ENCODE measurements at regions not wholly inside any gene's neighbourhood (a gene's known extent, or its start where the extent isn't known, plus 50 kb on each side); places are given as distances from the start of the nearest gene placed in this dataset.

- no peaks in the 10 kb centered on the region for H3K36me3 ChIP-seq (ENCODE audit: insufficient read depth, low read length)
- H3K4me2 ChIP-seq (ENCODE audit: low read length): no peak overlapping the region
- H3K79me2 ChIP-seq (replicated peaks; ENCODE audit: insufficient read depth, low read length): no peaks in the 10 kb centered on the region
- no peak overlapping the region for H3K4me3 ChIP-seq (ENCODE audit: low read length)
- H3F3A ChIP-seq (ENCODE audit: insufficient read depth, low read length, poor library complexity, severe bottlenecking): no peaks in the 10 kb centered on the region
- H2AFZ ChIP-seq (ENCODE audit: low read depth, low read length): no peak overlapping the region
- H3K9me2 ChIP-seq (ENCODE audit: insufficient read depth, low read length): no peaks in the 10 kb centered on the region
- H3K27me3 ChIP-seq (ENCODE audit: insufficient read depth, low read depth, low read length): no peaks in the 10 kb centered on the region
- no peak for TF ChIP-seq RAD21 (conservative IDR thresholded peaks at IDR 0.05)
- TF ChIP-seq EP300 (conservative IDR thresholded peaks at IDR 0.05; ENCODE audit: poor library complexity, severe bottlenecking): no peak
- no peak overlapping the region for H3K27ac ChIP-seq (ENCODE audit: low read length)
- no peaks in the 10 kb centered on the region for H3K9me3 ChIP-seq (ENCODE audit: low read length)
- no peaks in the 10 kb centered on the region for H4K20me1 ChIP-seq (ENCODE audit: insufficient read depth)
- no peak overlapping the region for H3K9ac ChIP-seq (ENCODE audit: low read length)
These were observed 602.7 kb upstream of the NOX3 start for GRCh38 chr6:156058356-156058755.

- Histone ChIP-seq H3K9ac (ENCODE audit: low read length) (no peak overlapping the region), H3K4me2 (ENCODE audit: low read length) (no peak overlapping the region), H3K9me2 (ENCODE audit: insufficient read depth, low read length) (no peaks in the 10 kb centered on the region), H4K20me1 (ENCODE audit: insufficient read depth) (no peaks in the 10 kb centered on the region), H3K9me3 (ENCODE audit: low read length) (no peaks in the 10 kb centered on the region), H3K27ac (ENCODE audit: low read length) (no peak overlapping the region), H3F3A (ENCODE audit: insufficient read depth, low read length, poor library complexity, severe bottlenecking) (no peaks in the 10 kb centered on the region), H3K4me3 (ENCODE audit: low read length) (no peak overlapping the region), H3K27me3 (ENCODE audit: insufficient read depth, low read depth, low read length) (no peaks in the 10 kb centered on the region), H2AFZ (ENCODE audit: low read depth, low read length) (no peak overlapping the region), H3K36me3 (ENCODE audit: insufficient read depth, low read length) (no peaks in the 10 kb centered on the region), H3K79me2 (replicated peaks; ENCODE audit: insufficient read depth, low read length) (no peaks in the 10 kb centered on the region)
- TF ChIP-seq SMC3 (conservative IDR thresholded peaks at IDR 0.05; ENCODE audit: poor library complexity): no peak
- no peak for TF ChIP-seq EP300 (conservative IDR thresholded peaks at IDR 0.05; ENCODE audit: poor library complexity, severe bottlenecking)
- no peak for TF ChIP-seq EZH2 (IDR thresholded peaks at IDR 0.05; ENCODE audit: borderline replicate concordance, insufficient read depth, low read length, poor library complexity, severe bottlenecking)
- TF ChIP-seq TAF1 (IDR thresholded peaks at IDR 0.05; ENCODE audit: low read depth): no peak
- TF ChIP-seq RAD21 (conservative IDR thresholded peaks at IDR 0.05): no peak
- TF ChIP-seq POLR2AphosphoS5 (IDR thresholded peaks at IDR 0.05): no peak
- TF ChIP-seq CTCF (IDR thresholded peaks at IDR 0.05; ENCODE audit: poor library complexity, severe bottlenecking): no peak
- no peak for TF ChIP-seq MXI1 (conservative IDR thresholded peaks at IDR 0.05; ENCODE audit: poor library complexity, severe bottlenecking)
- TF ChIP-seq REST (IDR thresholded peaks at IDR 0.05; ENCODE audit: borderline replicate concordance): no peak
These were observed 602.2 kb upstream of the NOX3 start for GRCh38 chr6:156057869-156058268.

- Histone ChIP-seq H2AFZ (ENCODE audit: low read depth, low read length) (no peak overlapping the region), H3K79me2 (replicated peaks; ENCODE audit: insufficient read depth, low read length) (no peaks in the 10 kb centered on the region), H3K4me2 (ENCODE audit: low read length) (no peak overlapping the region), H3K9ac (ENCODE audit: low read length) (no peak overlapping the region), H3K4me3 (ENCODE audit: low read length) (no peak overlapping the region), H3K9me3 (ENCODE audit: low read length) (no peaks in the 10 kb centered on the region), H3F3A (ENCODE audit: insufficient read depth, low read length, poor library complexity, severe bottlenecking) (no peaks in the 10 kb centered on the region), H3K9me2 (ENCODE audit: insufficient read depth, low read length) (no peaks in the 10 kb centered on the region), H4K20me1 (ENCODE audit: insufficient read depth) (no peaks in the 10 kb centered on the region), H3K36me3 (ENCODE audit: insufficient read depth, low read length) (no peaks in the 10 kb centered on the region), H3K27ac (ENCODE audit: low read length) (no peak overlapping the region), H3K27me3 (ENCODE audit: insufficient read depth, low read depth, low read length) (no peaks in the 10 kb centered on the region)
- TF ChIP-seq RAD21 (conservative IDR thresholded peaks at IDR 0.05) (no peak), EZH2 (IDR thresholded peaks at IDR 0.05; ENCODE audit: borderline replicate concordance, insufficient read depth, low read length, poor library complexity, severe bottlenecking) (no peak), EP300 (conservative IDR thresholded peaks at IDR 0.05; ENCODE audit: poor library complexity, severe bottlenecking) (no peak), REST (IDR thresholded peaks at IDR 0.05; ENCODE audit: borderline replicate concordance) (no peak), CTCF (IDR thresholded peaks at IDR 0.05; ENCODE audit: poor library complexity, severe bottlenecking) (no peak), TAF1 (IDR thresholded peaks at IDR 0.05; ENCODE audit: low read depth) (no peak), POLR2AphosphoS5 (IDR thresholded peaks at IDR 0.05) (no peak), MXI1 (conservative IDR thresholded peaks at IDR 0.05; ENCODE audit: poor library complexity, severe bottlenecking) (no peak), SMC3 (conservative IDR thresholded peaks at IDR 0.05; ENCODE audit: poor library complexity) (no peak)
These were observed 600.4 kb upstream of the NOX3 start for GRCh38 chr6:156056085-156056484.

Data from neural cell (in vitro differentiated cells).